Uterus (tissue), 3 donors: ENCODE measurements at regions not wholly inside any gene's neighbourhood (a gene's known extent, or its start where the extent isn't known, plus 50 kb on each side); places are given as distances from the start of the nearest gene placed in this dataset.

ENCODE experiments used
- DNase-seq, 2 donors: peaks; one replicate each; pipeline ENCODE4 v3.0.0-alpha.2; 2019 to 2020
- H3K27ac ChIP-seq, 2 donors: fragments of 200-600 bp; sonication (generic); 1 replicate in 1 of 2; 2 replicates in 1 of 2; pipeline ENCODE4 v1.5.1; 2016 to 2018
- H3K27me3 ChIP-seq, 2 donors: fragments of 200-600 bp; sonication (generic); one replicate each; pipeline ENCODE4 v1.5.1; 2018 to 2019; ENCODE audit warnings: control low read depth in 1 of 2
- H3K36me3 ChIP-seq, 2 donors: fragments of 200-600 bp; sonication (generic); one replicate each; pipeline ENCODE4 v1.5.1; 2019; ENCODE audit warnings: control low read depth in 1 of 2
- H3K4me1 ChIP-seq, 2 donors: fragments of 200-600 bp; sonication (generic); one replicate each; pipeline ENCODE4 v1.5.1; 2018 to 2019; ENCODE audit warnings: control low read depth in 1 of 2
- H3K4me3 ChIP-seq, 2 donors: fragments of 200-600 bp; sonication (generic); 1 replicate in 1 of 2; 2 replicates in 1 of 2; pipeline ENCODE4 v1.5.1; 2018 to 2019; ENCODE audit warnings: mild to moderate bottlenecking in 1 of 2
- H3K9me3 ChIP-seq, 2 donors: fragments of 200-600 bp; sonication (generic); one replicate each; pipeline ENCODE4 v1.5.1; 2019; ENCODE audit warnings: control low read depth in 1 of 2
- POLR2A ChIP-seq, 2 donors: fragments of 450-650 bp; IDR thresholded peaks; one replicate each; pipeline ENCODE4 v1.6.1; 2016; ENCODE audit warnings: antibody characterized with exemption in 2 of 2, mild to moderate bottlenecking in 1 of 2, moderate library complexity in 1 of 2
- intact Hi-C: fragments of 100-400 bp; cut with DNase I; formaldehyde crosslinking; loops from one replicate; pipeline ENCODE4 v1.15.1; 2023; ENCODE audit warnings: low total_unique reads
- TF ChIP-seq, protein P1 (sequence below), 4 experiments: fragments of 200-600 bp in 2 of 4; fragments of 450-650 bp in 2 of 4; sonication (generic) in 2 of 4; IDR thresholded peaks; one replicate each; pipeline ENCODE4 v1.5.1; 2016 to 2019; ENCODE audit warnings: antibody characterized with exemption in 4 of 4, mild to moderate bottlenecking in 2 of 4, moderate library complexity in 1 of 4
- donor health status: DM: yes; HTN: yes; CAD: no.

GRCh38 chr4:156633847-156634246 is 337.8 kb downstream of the PDGFC start:
- H3K27ac ChIP-seq, result peak overlapping the region in 1 of 2 donors; percentile 42
- DNase-seq, result no peak
- no peaks in the 10 kb centered on the region for H3K27me3 ChIP-seq
- H3K4me1 ChIP-seq, result no peaks in the 10 kb centered on the region
- no peaks in the 10 kb centered on the region for H3K36me3 ChIP-seq
- H3K9me3 ChIP-seq, result no peaks in the 10 kb centered on the region
- TF ChIP-seq POLR2A (IDR thresholded peaks at IDR 0.05), result no peak
- TF ChIP-seq, protein P1, sequence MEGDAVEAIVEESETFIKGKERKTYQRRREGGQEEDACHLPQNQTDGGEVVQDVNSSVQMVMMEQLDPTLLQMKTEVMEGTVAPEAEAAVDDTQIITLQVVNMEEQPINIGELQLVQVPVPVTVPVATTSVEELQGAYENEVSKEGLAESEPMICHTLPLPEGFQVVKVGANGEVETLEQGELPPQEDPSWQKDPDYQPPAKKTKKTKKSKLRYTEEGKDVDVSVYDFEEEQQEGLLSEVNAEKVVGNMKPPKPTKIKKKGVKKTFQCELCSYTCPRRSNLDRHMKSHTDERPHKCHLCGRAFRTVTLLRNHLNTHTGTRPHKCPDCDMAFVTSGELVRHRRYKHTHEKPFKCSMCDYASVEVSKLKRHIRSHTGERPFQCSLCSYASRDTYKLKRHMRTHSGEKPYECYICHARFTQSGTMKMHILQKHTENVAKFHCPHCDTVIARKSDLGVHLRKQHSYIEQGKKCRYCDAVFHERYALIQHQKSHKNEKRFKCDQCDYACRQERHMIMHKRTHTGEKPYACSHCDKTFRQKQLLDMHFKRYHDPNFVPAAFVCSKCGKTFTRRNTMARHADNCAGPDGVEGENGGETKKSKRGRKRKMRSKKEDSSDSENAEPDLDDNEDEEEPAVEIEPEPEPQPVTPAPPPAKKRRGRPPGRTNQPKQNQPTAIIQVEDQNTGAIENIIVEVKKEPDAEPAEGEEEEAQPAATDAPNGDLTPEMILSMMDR (IDR thresholded peaks at IDR 0.05), result no peak
- H3K4me3 ChIP-seq, result no peak overlapping the region
- intact Hi-C loops, result loop anchor here (5.0 kb wide), 1 partner anchor 607 kb away; no protein-coding TSS in a partner anchor

- TF ChIP-seq POLR2A (IDR thresholded peaks at IDR 0.05), result no peak
- TF ChIP-seq, protein P1 (IDR thresholded peaks at IDR 0.05), result no peak
- H3K9me3 ChIP-seq, result no peaks in the 10 kb centered on the region
These were observed 342.7 kb downstream of the PDGFC start for GRCh38 chr4:156628858-156629257.

DNA sequence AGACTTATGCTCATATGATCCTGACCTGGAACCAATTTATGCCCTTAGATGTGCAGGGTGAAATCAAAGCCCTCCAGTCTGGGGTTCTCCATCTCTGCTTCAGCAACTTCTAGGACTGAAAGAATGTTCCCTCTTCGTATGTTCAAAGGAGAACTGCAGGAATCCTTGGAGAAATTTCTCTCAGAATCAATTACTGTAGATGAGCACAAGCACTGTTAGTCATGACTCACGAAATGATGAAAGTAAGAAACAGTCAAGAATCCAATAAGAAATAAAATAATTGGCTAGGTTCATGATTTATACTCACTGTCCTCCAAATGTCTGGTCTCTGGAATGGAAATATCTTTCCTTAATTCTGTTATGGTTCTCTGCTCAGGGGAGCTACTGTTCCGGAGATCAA is 348.2 kb downstream of the PDGFC start:
- Histone ChIP-seq H3K27me3 (no peaks in the 10 kb centered on the region), H3K4me3 (no peak overlapping the region), H3K36me3 (no peaks in the 10 kb centered on the region), H3K9me3 (no peaks in the 10 kb centered on the region), H3K27ac (no peak overlapping the region), H3K4me1 (no peaks in the 10 kb centered on the region)
- DNase-seq, result no peak
- no peak for TF ChIP-seq POLR2A (IDR thresholded peaks at IDR 0.05)
- TF ChIP-seq, protein P1 (IDR thresholded peaks at IDR 0.05), result no peak
- intact Hi-C loops, result no loop called here

More at GRCh38 chr4:156628858-156629257, 342.7 kb downstream of the PDGFC start:
- DNase-seq, result no peak
- Histone ChIP-seq H3K27ac (no peak overlapping the region), H3K27me3 (no peaks in the 10 kb centered on the region), H3K4me1 (no peaks in the 10 kb centered on the region), H3K36me3 (no peaks in the 10 kb centered on the region), H3K4me3 (no peak overlapping the region)
- intact Hi-C loops, result no loop called here

DNA sequence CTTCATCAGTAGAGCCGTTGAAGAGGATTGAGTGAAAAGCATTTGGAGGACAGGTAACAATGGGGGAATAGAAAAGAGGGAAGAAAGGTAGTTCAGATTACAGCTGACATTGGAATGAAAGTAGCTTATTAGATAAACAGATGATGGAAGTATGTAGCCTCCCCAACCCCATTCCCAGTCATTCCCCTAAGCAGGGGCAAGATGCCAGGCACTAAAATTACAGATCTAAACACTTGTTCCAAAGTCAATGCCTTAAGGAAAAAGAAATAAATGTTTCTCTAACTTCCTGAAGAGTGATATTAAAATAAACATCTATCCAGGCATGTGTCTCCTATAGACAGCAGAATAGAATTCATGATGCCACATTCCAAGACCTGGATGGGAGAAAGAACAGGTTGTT is 350.8 kb downstream of the PDGFC start:
- no peaks in the 10 kb centered on the region for H3K9me3 ChIP-seq
- DNase-seq, result no peak
- H3K27ac ChIP-seq, result no peak overlapping the region
- H3K36me3 ChIP-seq, result no peaks in the 10 kb centered on the region
- intact Hi-C loops, result no loop called here
- no peak for TF ChIP-seq POLR2A (IDR thresholded peaks at IDR 0.05)
- TF ChIP-seq, protein P1 (IDR thresholded peaks at IDR 0.05), result no peak
- H3K27me3 ChIP-seq, result no peaks in the 10 kb centered on the region
- no peaks in the 10 kb centered on the region for H3K4me1 ChIP-seq
- H3K4me3 ChIP-seq, result no peak overlapping the region

- H3K36me3 ChIP-seq, result no peaks in the 10 kb centered on the region
- no peak for DNase-seq
- H3K27ac ChIP-seq, result no peak overlapping the region
- H3K4me1 ChIP-seq, result no peaks in the 10 kb centered on the region
- no peak for TF ChIP-seq POLR2A (IDR thresholded peaks at IDR 0.05)
- TF ChIP-seq, protein P1 (IDR thresholded peaks at IDR 0.05), result no peak
- intact Hi-C loops, result no loop called here
- H3K27me3 ChIP-seq, result no peaks in the 10 kb centered on the region
- H3K9me3 ChIP-seq, result no peaks in the 10 kb centered on the region
- H3K4me3 ChIP-seq, result no peak overlapping the region
These were observed 352.3 kb downstream of the PDGFC start for GRCh38 chr4:156619154-156619934.
